Body of pancreas (tissue), 4 donors: ENCODE measurements at regions not wholly inside any gene's neighbourhood (a gene's known extent, or its start where the extent isn't known, plus 50 kb on each side); places are given as distances from the start of the nearest gene placed in this dataset.

Experiments
- ATAC-seq: fragments of 150-250 bp; one replicate; pipeline ENCODE4 v1.9.1; 2016
- DNase-seq, 4 donors: peaks; one replicate each; pipeline ENCODE4 v3.0.0-alpha.2; 2019
- H3K27ac ChIP-seq, 4 donors: fragments of 200-600 bp; sonication (generic); 1 replicate in 3 of 4; 2 replicates in 1 of 4; pipeline versions ENCODE4 v1.5.1 to v1.6.1; 2016 to 2019; ENCODE audit warnings: mild to moderate bottlenecking in 1 of 4, mixed read lengths in 1 of 4, moderate library complexity in 1 of 4
- H3K27me3 ChIP-seq, 2 donors: fragments of 200-600 bp; sonication (generic); one replicate each; pipeline ENCODE4 v1.6.0; 2016; ENCODE audit warnings: mild to moderate bottlenecking in 1 of 2
- H3K36me3 ChIP-seq, 2 donors: fragments of 200-600 bp; sonication (generic); replicated peaks in 1 of 2; 2 replicates each; pipeline ENCODE4 v1.5.1; 2016; ENCODE audit warnings: low read depth in 2 of 2; ENCODE audit not compliant: insufficient read depth in 1 of 2
- H3K4me1 ChIP-seq: fragments of 200-600 bp; sonication (generic); one replicate; pipeline ENCODE4 v1.6.0; 2016
- H3K4me3 ChIP-seq, 2 donors: fragments of 200-600 bp; sonication (generic); 1 replicate in 1 of 2; 2 replicates in 1 of 2; pipeline ENCODE4 v1.5.1; 2016 to 2019
- H3K9me3 ChIP-seq, 3 donors: fragments of 200-600 bp; sonication (generic); 1 replicate in 2 of 3; 2 replicates in 1 of 3; pipeline ENCODE4 v1.5.1; 2016
- CTCF ChIP-seq, 7 experiments: fragments of 450-650 bp in 4 of 7; fragments of 200-600 bp in 3 of 7; sonication (generic) in 3 of 7; IDR thresholded peaks; one replicate each; pipeline ENCODE4 v1.5.1; 2016 to 2019; ENCODE audit warnings: antibody characterized with exemption in 7 of 7
- POLR2A ChIP-seq, 3 donors: fragments of 450-650 bp; IDR thresholded peaks; one replicate each; pipeline ENCODE4 v1.6.1; 2016; ENCODE audit warnings: antibody characterized with exemption in 3 of 3, mild to moderate bottlenecking in 2 of 3
- WGBS, 2 donors: methylation state at CpG; one replicate each; pipeline ENCODE4 v1.1.5; 2017; 5-methylcytosine and 5-hydroxymethylcytosine counted together
- intact Hi-C: fragments of 100-400 bp; cut with DNase I; formaldehyde crosslinking; loops from one replicate; pipeline ENCODE4 v1.15.1; 2023

- TF ChIP-seq POLR2A (IDR thresholded peaks at IDR 0.05) (no peak), CTCF (IDR thresholded peaks at IDR 0.05) (no peak)
- intact Hi-C loops, result no loop called here
- no peaks in the 10 kb centered on the region for H3K27me3 ChIP-seq
- no peaks in the 10 kb centered on the region for H3K9me3 ChIP-seq
- H3K4me1 ChIP-seq, result peaks cover 4% of the 10 kb centered on the region
- H3K36me3 ChIP-seq, result no peaks in the 10 kb centered on the region
- H3K27ac ChIP-seq, result no peak overlapping the region
- DNase-seq, result no peak
- whole genome bisulfite sequencing, 2 donors, result 39 to 67% methylated on average over 2 of the region's 2 CpGs
- H3K4me3 ChIP-seq, result no peak overlapping the region
- ATAC-seq, result no peak
Observed at GRCh38 chr2:204341887-204342276, 203.4 kb upstream of the PARD3B start.

- no peak for DNase-seq
- TF ChIP-seq CTCF (IDR thresholded peaks at IDR 0.05), result no peak
- no peak for TF ChIP-seq POLR2A (IDR thresholded peaks at IDR 0.05)
- Histone ChIP-seq H3K36me3 (no peaks in the 10 kb centered on the region), H3K4me3 (no peak overlapping the region), H3K27ac (no peak overlapping the region), H3K27me3 (no peaks in the 10 kb centered on the region), H3K9me3 (no peaks in the 10 kb centered on the region), H3K4me1 (peaks cover 4% of the 10 kb centered on the region)
- WGBS, 2 donors, result 88 to 90% methylated on average over 2 of the region's 2 CpGs
- no peak for ATAC-seq
- intact Hi-C loops, result no loop called here
Observed at GRCh38 chr2:204343685-204344084, 201.6 kb upstream of the PARD3B start.

GRCh38 chr2:204344119-204344518 lies 201.2 kb upstream of the PARD3B start:
- H3K4me3 ChIP-seq, result no peak overlapping the region
- peaks cover 4% of the 10 kb centered on the region for H3K4me1 ChIP-seq
- H3K36me3 ChIP-seq, result no peaks in the 10 kb centered on the region
- no peak for DNase-seq
- WGBS, 2 donors, result 3 to 11% methylated on average over 2 of the region's 2 CpGs
- no peak overlapping the region for H3K27ac ChIP-seq
- H3K9me3 ChIP-seq, result no peaks in the 10 kb centered on the region
- no peak for TF ChIP-seq POLR2A (IDR thresholded peaks at IDR 0.05)
- TF ChIP-seq CTCF (IDR thresholded peaks at IDR 0.05), result no peak
- no peaks in the 10 kb centered on the region for H3K27me3 ChIP-seq
- intact Hi-C loops, result no loop called here
- no peak for ATAC-seq

GRCh38 chr2:204346906-204347305 lies 198.4 kb upstream of the PARD3B start:
- no peak for TF ChIP-seq POLR2A (IDR thresholded peaks at IDR 0.05)
- TF ChIP-seq CTCF (IDR thresholded peaks at IDR 0.05), result no peak
- H3K4me3 ChIP-seq, result no peak overlapping the region
- no peak for DNase-seq
- ATAC-seq, result no peak
- WGBS, 2 donors, result 62 to 72% methylated on average over 3 of the region's 3 CpGs
- intact Hi-C loops, result no loop called here
- peaks cover 4% of the 10 kb centered on the region for H3K4me1 ChIP-seq
- H3K27ac ChIP-seq, result no peak overlapping the region
- H3K36me3 ChIP-seq, result no peaks in the 10 kb centered on the region
- H3K9me3 ChIP-seq, result no peaks in the 10 kb centered on the region
- no peaks in the 10 kb centered on the region for H3K27me3 ChIP-seq

- H3K9me3 ChIP-seq, result no peaks in the 10 kb centered on the region
- no peaks in the 10 kb centered on the region for H3K27me3 ChIP-seq
- H3K4me3 ChIP-seq, result no peak overlapping the region
- ATAC-seq (no peak), DNase-seq (no peak)
- 69 to 79% methylated on average over 4 of the region's 4 CpGs for WGBS, 2 donors
- H3K36me3 ChIP-seq, result no peaks in the 10 kb centered on the region
- no peaks in the 10 kb centered on the region for H3K4me1 ChIP-seq
- TF ChIP-seq POLR2A (IDR thresholded peaks at IDR 0.05) (no peak), CTCF (IDR thresholded peaks at IDR 0.05) (no peak)
- no peak overlapping the region for H3K27ac ChIP-seq
- intact Hi-C loops, result no loop called here
Observed at GRCh38 chr2:204353823-204354222, 191.5 kb upstream of the PARD3B start.
